Tibial nerve (tissue), 4 donors: ENCODE measurements at regions not wholly inside any gene's neighbourhood (a gene's known extent, or its start where the extent isn't known, plus 50 kb on each side); places are given as distances from the start of the nearest gene placed in this dataset.

ENCODE experiments used
- EP300 ChIP-seq, 2 donors: sonication (generic); formaldehyde crosslinking; IDR thresholded peaks; one replicate each; pipeline ENCODE4 v1.6.1; 2017; ENCODE audit warnings: antibody characterized with exemption in 2 of 2, mild to moderate bottlenecking in 1 of 2
- POLR2A ChIP-seq, 2 donors: fragments of 450-650 bp; IDR thresholded peaks; one replicate each; pipeline ENCODE4 v1.6.1; 2017; ENCODE audit warnings: antibody characterized with exemption in 2 of 2, mild to moderate bottlenecking in 2 of 2, moderate library complexity in 2 of 2
- TF ChIP-seq, protein P1 (sequence below), 5 experiments: fragments of 200-600 bp in 3 of 5; fragments of 450-650 bp in 2 of 5; sonication (generic) in 3 of 5; IDR thresholded peaks; one replicate each; pipeline ENCODE4 v1.5.1; 2016 to 2019; ENCODE audit warnings: antibody characterized with exemption in 5 of 5, mild to moderate bottlenecking in 3 of 5, moderate library complexity in 2 of 5

GRCh38 chr4:129708784-129709183 lies 612.8 kb downstream of the C4orf33 start:
- TF ChIP-seq, protein P1, sequence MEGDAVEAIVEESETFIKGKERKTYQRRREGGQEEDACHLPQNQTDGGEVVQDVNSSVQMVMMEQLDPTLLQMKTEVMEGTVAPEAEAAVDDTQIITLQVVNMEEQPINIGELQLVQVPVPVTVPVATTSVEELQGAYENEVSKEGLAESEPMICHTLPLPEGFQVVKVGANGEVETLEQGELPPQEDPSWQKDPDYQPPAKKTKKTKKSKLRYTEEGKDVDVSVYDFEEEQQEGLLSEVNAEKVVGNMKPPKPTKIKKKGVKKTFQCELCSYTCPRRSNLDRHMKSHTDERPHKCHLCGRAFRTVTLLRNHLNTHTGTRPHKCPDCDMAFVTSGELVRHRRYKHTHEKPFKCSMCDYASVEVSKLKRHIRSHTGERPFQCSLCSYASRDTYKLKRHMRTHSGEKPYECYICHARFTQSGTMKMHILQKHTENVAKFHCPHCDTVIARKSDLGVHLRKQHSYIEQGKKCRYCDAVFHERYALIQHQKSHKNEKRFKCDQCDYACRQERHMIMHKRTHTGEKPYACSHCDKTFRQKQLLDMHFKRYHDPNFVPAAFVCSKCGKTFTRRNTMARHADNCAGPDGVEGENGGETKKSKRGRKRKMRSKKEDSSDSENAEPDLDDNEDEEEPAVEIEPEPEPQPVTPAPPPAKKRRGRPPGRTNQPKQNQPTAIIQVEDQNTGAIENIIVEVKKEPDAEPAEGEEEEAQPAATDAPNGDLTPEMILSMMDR (IDR thresholded peaks at IDR 0.05), result no peak
- TF ChIP-seq POLR2A (IDR thresholded peaks at IDR 0.05) (no peak), EP300 (IDR thresholded peaks at IDR 0.05) (no peak)
